Fibroblast of pulmonary artery (primary cell): ENCODE measurements at regions not wholly inside any gene's neighbourhood (a gene's known extent, or its start where the extent isn't known, plus 50 kb on each side); places are given as distances from the start of the nearest gene placed in this dataset.

Experiments
- DNase-seq: peaks from one replicate; pipeline ENCODE4 v3.0.0-alpha.2; 2010; ENCODE audit warnings: low read depth
- H3K4me3 ChIP-seq: replicated peaks from 2 replicates; pipeline ENCODE4 v1.5.1; 2011; ENCODE audit warnings: low read depth, mild to moderate bottlenecking, control low read depth, low read length, moderate library complexity
- TF ChIP-seq, protein P1 (sequence below): IDR thresholded peaks from 2 replicates; pipeline ENCODE4 v1.5.1; 2011; ENCODE audit warnings: mild to moderate bottlenecking, control low read depth, low read length, inconsistent platforms; ENCODE audit errors: missing control alignments

DNA sequence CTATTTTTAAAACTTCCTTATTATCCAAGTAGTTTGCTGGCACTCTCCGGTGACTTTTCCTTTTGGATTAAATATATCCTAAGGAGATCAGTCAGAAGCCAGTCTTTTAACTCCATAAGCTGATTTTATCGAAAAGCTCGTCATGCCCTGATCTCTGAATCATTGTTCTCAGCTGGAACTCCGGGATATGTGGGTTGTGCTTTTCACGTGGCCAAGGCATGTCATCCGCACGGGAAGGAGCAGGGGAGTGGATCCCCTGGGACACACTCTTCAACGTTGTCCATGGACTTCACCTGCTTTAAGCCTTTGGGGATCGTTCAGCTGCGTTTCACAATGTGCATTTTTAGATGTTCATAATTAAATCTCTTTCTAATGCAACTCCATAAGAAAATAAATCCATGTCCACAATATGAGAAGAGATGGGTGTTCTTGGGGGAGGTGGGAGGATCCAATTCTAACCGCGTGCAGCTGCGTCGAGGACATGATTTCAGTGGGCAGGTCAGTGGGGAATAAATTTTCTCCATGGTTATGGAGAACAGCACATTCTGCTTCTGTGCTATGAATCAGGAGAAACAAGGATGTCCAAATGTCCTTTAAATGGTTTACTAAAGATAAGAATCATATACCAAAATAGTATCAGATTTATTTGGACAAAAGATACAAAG, 229.5 kb upstream of the ADARB2 start:
- TF ChIP-seq, protein P1, sequence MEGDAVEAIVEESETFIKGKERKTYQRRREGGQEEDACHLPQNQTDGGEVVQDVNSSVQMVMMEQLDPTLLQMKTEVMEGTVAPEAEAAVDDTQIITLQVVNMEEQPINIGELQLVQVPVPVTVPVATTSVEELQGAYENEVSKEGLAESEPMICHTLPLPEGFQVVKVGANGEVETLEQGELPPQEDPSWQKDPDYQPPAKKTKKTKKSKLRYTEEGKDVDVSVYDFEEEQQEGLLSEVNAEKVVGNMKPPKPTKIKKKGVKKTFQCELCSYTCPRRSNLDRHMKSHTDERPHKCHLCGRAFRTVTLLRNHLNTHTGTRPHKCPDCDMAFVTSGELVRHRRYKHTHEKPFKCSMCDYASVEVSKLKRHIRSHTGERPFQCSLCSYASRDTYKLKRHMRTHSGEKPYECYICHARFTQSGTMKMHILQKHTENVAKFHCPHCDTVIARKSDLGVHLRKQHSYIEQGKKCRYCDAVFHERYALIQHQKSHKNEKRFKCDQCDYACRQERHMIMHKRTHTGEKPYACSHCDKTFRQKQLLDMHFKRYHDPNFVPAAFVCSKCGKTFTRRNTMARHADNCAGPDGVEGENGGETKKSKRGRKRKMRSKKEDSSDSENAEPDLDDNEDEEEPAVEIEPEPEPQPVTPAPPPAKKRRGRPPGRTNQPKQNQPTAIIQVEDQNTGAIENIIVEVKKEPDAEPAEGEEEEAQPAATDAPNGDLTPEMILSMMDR: no peak
- no peak for DNase-seq
- H3K4me3 ChIP-seq: no peak overlapping the region

- no peak for DNase-seq
- TF ChIP-seq, protein P1: no peak
- H3K4me3 ChIP-seq: no peak overlapping the region
These were observed 227.2 kb upstream of the ADARB2 start for GRCh38 chr10:1964476-1964875.

DNA sequence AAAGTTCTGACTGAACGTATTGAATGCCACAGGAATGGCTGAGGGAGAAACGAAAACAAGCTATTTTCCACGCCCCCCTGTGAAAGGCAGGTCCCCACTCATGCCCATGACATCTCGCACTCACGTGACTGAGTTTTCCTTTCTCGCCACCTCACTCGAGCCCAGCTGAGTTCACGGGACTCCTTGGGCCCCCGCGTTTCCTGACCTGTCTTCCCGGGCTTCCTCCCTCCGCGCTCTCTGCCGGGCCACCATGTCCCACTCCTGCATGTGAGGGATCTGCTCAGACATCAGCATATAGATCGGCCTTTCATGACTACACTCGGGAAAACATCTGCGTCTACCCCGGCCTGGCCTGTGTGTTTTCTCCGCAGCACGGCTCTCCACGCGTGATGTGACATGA, 226.0 kb upstream of the ADARB2 start:
- no peak overlapping the region for H3K4me3 ChIP-seq
- no peak for DNase-seq
- TF ChIP-seq, protein P1: no peak

GRCh38 chr10:1961989-1962388, 224.7 kb upstream of the ADARB2 start:
- TF ChIP-seq, protein P1: no peak
- no peak overlapping the region for H3K4me3 ChIP-seq
- DNase-seq: no peak

- H3K4me3 ChIP-seq: no peak overlapping the region
- TF ChIP-seq, protein P1: no peak
- no peak for DNase-seq
These were observed 223.7 kb upstream of the ADARB2 start for GRCh38 chr10:1960982-1961381.

GRCh38 chr10:1957057-1957456, 219.7 kb upstream of the ADARB2 start:
- TF ChIP-seq, protein P1: no peak
- no peak overlapping the region for H3K4me3 ChIP-seq

DNA sequence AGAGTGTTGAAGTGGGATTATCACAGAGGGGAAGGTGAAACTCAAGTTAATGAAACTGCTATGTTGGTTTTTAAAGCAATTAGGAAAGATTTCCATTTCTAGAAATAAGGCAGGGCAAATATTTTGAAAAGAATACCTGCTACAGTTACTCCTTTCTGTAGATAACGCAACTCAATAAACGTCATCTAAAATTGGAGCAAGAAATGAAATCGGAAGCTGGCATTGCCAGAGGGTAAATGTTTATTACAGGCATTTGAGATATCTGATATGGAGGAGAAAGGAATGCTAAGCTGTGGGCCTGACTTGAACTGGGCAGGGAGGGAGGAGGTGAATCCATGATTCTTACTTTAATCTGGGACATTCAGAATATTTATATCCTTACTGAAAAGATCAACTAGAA, 217.0 kb upstream of the ADARB2 start:
- TF ChIP-seq, protein P1: no peak
- no peak overlapping the region for H3K4me3 ChIP-seq
- no peak for DNase-seq

More at GRCh38 chr10:1957057-1957456, 219.7 kb upstream of the ADARB2 start:
- no peak for DNase-seq
